IMR-90 (cell line): ENCODE measurements at regions not wholly inside any gene's neighbourhood (a gene's known extent, or its start where the extent isn't known, plus 50 kb on each side); places are given as distances from the start of the nearest gene placed in this dataset.

Experiments used
- ATAC-seq: fragments of 200-7000 bp; cut with Tn5 transposase; 2 replicates; pipeline ENCODE4 v1.9.1; 2020; ENCODE audit warnings: low read depth, mild to moderate bottlenecking, moderate library complexity
- BruUV-seq: library from RNA; stranded (reverse); fragments of 400-500 nt; replicated peaks from 2 replicates; lab custom pipeline; 2021; lab: Mats Ljungman, UMichigan
- CTCF ChIA-PET: fragments of 300-600 bp; formaldehyde crosslinking; extraction: SDS; loops from one replicate; lab custom pipeline; 2021; ENCODE audit warnings: antibody characterized with exemption; lab: Yijun Ruan, JAX
- POLR2A ChIA-PET: fragments of 300-600 bp; sonication (Branson Sonifier 250); formaldehyde crosslinking; loops from one replicate; lab custom pipeline; 2022; ENCODE audit warnings: antibody characterized with exemption; ENCODE audit not compliant: unreplicated experiment; lab: Charles Lee
- DNase-seq: peaks from one replicate; pipeline ENCODE4 v3.0.0; 2013
- H2AFZ ChIP-seq: replicated peaks from 2 replicates; pipeline ENCODE3; 2013; ENCODE audit warnings: low read length, mild to moderate bottlenecking; ENCODE audit not compliant: poor library complexity
- H2AK5ac ChIP-seq: 2 replicates; pipeline ENCODE4 v1.6.1; 2013; ENCODE audit warnings: low read depth, low read length, inconsistent platforms
- H2AK9ac ChIP-seq: replicated peaks from 2 replicates; pipeline ENCODE3; 2013; ENCODE audit warnings: mild to moderate bottlenecking, low read depth, low read length, moderate library complexity; ENCODE audit not compliant: poor library complexity
- H2BK120ac ChIP-seq: 2 replicates; pipeline ENCODE4 v1.6.1; 2013; ENCODE audit warnings: low read depth, low read length, inconsistent platforms
- H2BK15ac ChIP-seq: 3 replicates; pipeline ENCODE4 v1.6.1; 2013; ENCODE audit warnings: low read depth, low read length, inconsistent platforms
- H2BK20ac ChIP-seq: 2 replicates; pipeline ENCODE4 v1.6.1; 2013; ENCODE audit warnings: low read depth, mild to moderate bottlenecking, inconsistent platforms, low read length, moderate library complexity
- H2BK5ac ChIP-seq: 2 replicates; pipeline ENCODE4 v1.6.1; 2013; ENCODE audit warnings: mild to moderate bottlenecking, low read depth, low read length, inconsistent platforms; ENCODE audit not compliant: poor library complexity, severe bottlenecking
- H3K14ac ChIP-seq: replicated peaks from 2 replicates; pipeline ENCODE4 v1.6.1; 2013; ENCODE audit warnings: low read depth, low read length, inconsistent platforms
- H3K18ac ChIP-seq: 2 replicates; pipeline ENCODE4 v1.6.1; 2013; ENCODE audit warnings: low read depth, low read length, control low read depth
- H3K23ac ChIP-seq: 2 replicates; pipeline ENCODE4 v1.6.1; 2013; ENCODE audit warnings: low read depth, low read length, inconsistent platforms
- H3K27ac ChIP-seq: 2 replicates; pipeline ENCODE4 v1.5.1; 2013; ENCODE audit warnings: mild to moderate bottlenecking, control low read depth, low read length; ENCODE audit not compliant: insufficient read depth
- H3K27me3 ChIP-seq: 2 replicates; pipeline ENCODE4 v1.6.1; 2013; ENCODE audit warnings: low read length; ENCODE audit not compliant: control insufficient read depth, insufficient read depth
- H3K36me3 ChIP-seq: 2 replicates; pipeline ENCODE4 v1.6.1; 2013; ENCODE audit warnings: low read length, mixed read lengths; ENCODE audit not compliant: control insufficient read depth, insufficient read depth
- H3K4ac ChIP-seq: 2 replicates; pipeline ENCODE4 v1.6.1; 2013; ENCODE audit warnings: low read depth, low read length, inconsistent platforms
- H3K4me1 ChIP-seq: 2 replicates; pipeline ENCODE4 v1.6.1; 2013; ENCODE audit warnings: low read length, mixed read lengths; ENCODE audit not compliant: control insufficient read depth, insufficient read depth
- H3K4me2 ChIP-seq: 2 replicates; pipeline ENCODE4 v1.6.1; 2013; ENCODE audit warnings: low read depth, mild to moderate bottlenecking, control low read depth, low read length, moderate library complexity
- H3K4me3 ChIP-seq: 2 replicates; pipeline ENCODE4 v1.5.1; 2013; ENCODE audit warnings: low read depth, mild to moderate bottlenecking, control low read depth, low read length, moderate library complexity; ENCODE audit not compliant: insufficient read depth
- H3K56ac ChIP-seq: 2 replicates; pipeline ENCODE4 v1.6.1; 2013; ENCODE audit warnings: low read length, inconsistent platforms; ENCODE audit not compliant: insufficient read depth; ENCODE audit errors: extremely low read depth
- H3K79me1 ChIP-seq, 2 experiments: 2 replicates each; pipeline ENCODE4 v1.6.1; 2013; ENCODE audit warnings: low read length in 2 of 2, inconsistent platforms in 1 of 2, low read depth in 1 of 2
- H3K9ac ChIP-seq: 2 replicates; pipeline ENCODE4 v1.6.1; 2013; ENCODE audit warnings: low read depth, low read length, control low read depth
- H3K9me1 ChIP-seq: 2 replicates; pipeline ENCODE4 v1.6.1; 2013; ENCODE audit warnings: low read length, inconsistent platforms; ENCODE audit not compliant: insufficient read depth
- H3K9me3 ChIP-seq: 2 replicates; pipeline ENCODE4 v1.6.1; 2013; ENCODE audit warnings: low read length; ENCODE audit not compliant: control insufficient read depth, insufficient read depth
- H4K20me1 ChIP-seq: 2 replicates; pipeline ENCODE4 v1.6.1; 2013; ENCODE audit warnings: low read length, inconsistent platforms; ENCODE audit not compliant: insufficient read depth
- H4K5ac ChIP-seq: 2 replicates; pipeline ENCODE4 v1.6.1; 2013; ENCODE audit warnings: mild to moderate bottlenecking, low read depth, low read length, control low read depth
- H4K8ac ChIP-seq, 2 experiments: 2 replicates each; pipeline ENCODE4 v1.6.1; 2013; ENCODE audit warnings: low read depth in 2 of 2, low read length in 2 of 2, control low read depth in 1 of 2, inconsistent platforms in 1 of 2
- H4K91ac ChIP-seq: 2 replicates; pipeline ENCODE4 v1.6.1; 2013; ENCODE audit warnings: low read depth, low read length, inconsistent platforms; ENCODE audit not compliant: insufficient read depth
- CHD1 ChIP-seq: IDR thresholded peaks from 2 replicates; pipeline ENCODE4 v1.6.1; 2012; ENCODE audit warnings: low read depth, low read length, improper control_type of control experiment
- ELK1 ChIP-seq: fragments of 150-350 bp; IDR thresholded peaks from 2 replicates; pipeline ENCODE4 v1.6.1; 2016; ENCODE audit warnings: low read depth, mild to moderate bottlenecking, low read length, moderate library complexity, borderline replicate concordance
- MAFK ChIP-seq: IDR thresholded peaks from 2 replicates; pipeline ENCODE4 v1.6.1; 2012; ENCODE audit warnings: low read depth, low read length, improper control_type of control experiment
- MAZ ChIP-seq: IDR thresholded peaks from 2 replicates; pipeline ENCODE4 v1.6.1; 2012; ENCODE audit warnings: low read depth, mild to moderate bottlenecking, low read length, improper control_type of control experiment, moderate library complexity, borderline replicate concordance
- NFE2L2 ChIP-seq: fragments of 150-350 bp; IDR thresholded peaks from 2 replicates; pipeline ENCODE4 v1.6.1; 2016; ENCODE audit warnings: low read depth, mild to moderate bottlenecking, low read length
- RCOR1 ChIP-seq: IDR thresholded peaks from 2 replicates; pipeline ENCODE4 v1.6.1; 2012; ENCODE audit warnings: mild to moderate bottlenecking, low read length, improper control_type of control experiment; ENCODE audit not compliant: insufficient replicate concordance
- SMC3 ChIP-seq: fragments of 150-350 bp; IDR thresholded peaks from 2 replicates; pipeline ENCODE4 v1.6.1; 2016; ENCODE audit warnings: low read depth, mild to moderate bottlenecking, antibody characterized with exemption, low read length, moderate library complexity
- WGBS, 2 experiments: methylation state at CpG; one replicate each; pipeline versions ENCODE4 v1.1.5 to v1.1.7; 2013; ENCODE audit warnings: missing lambda C conversion rate in 2 of 2; ENCODE audit not compliant: insufficient read length in 1 of 2; ENCODE audit errors: extremely low coverage in 2 of 2; 5-methylcytosine and 5-hydroxymethylcytosine counted together
- dilution Hi-C: fragments of 300-500 bp; cut with HindIII; formaldehyde crosslinking; loops from one replicate; pipeline ENCODE4 v1.14.3; 2018; ENCODE audit warnings: low sequenced_read_pairs; ENCODE audit not compliant: unreplicated experiment
- in situ Hi-C: fragments of 300-500 bp; cut with MboI; formaldehyde crosslinking; loops from 3 replicates; pipeline ENCODE4 v1.14.3; 2019; ENCODE audit warnings: low sequenced_read_pairs, inconsistent platforms, mixed read lengths
- intact Hi-C: fragments of 100-400 bp; cut with micrococcal nuclease; formaldehyde crosslinking; loops from 2 replicates; pipeline ENCODE4 v1.10.0; 2022

- no peak overlapping the region for H3K27ac ChIP-seq
- no CpG with 5 or more reads among the region's 2 CpGs for WGBS, 2 experiments
- H3K56ac ChIP-seq = no peak overlapping the region
- in situ Hi-C loops (no loop called here), intact Hi-C loops (loop anchor here (5.0 to 10.0 kb wide), 3 partner anchors 124 to 1213 kb away; no protein-coding TSS in a partner anchor), dilution Hi-C loops (no loop called here)
- no peak overlapping the region for H3K4me3 ChIP-seq
- no peak overlapping the region for H2AFZ ChIP-seq
- peaks cover 19% of the 10 kb centered on the region for H3K4me1 ChIP-seq
- no peaks in the 10 kb centered on the region for H3K36me3 ChIP-seq
- no peaks in the 10 kb centered on the region for H4K20me1 ChIP-seq
- no peak overlapping the region for H2BK120ac ChIP-seq
- H2AK9ac ChIP-seq = no peak overlapping the region
- no peaks in the 10 kb centered on the region for H3K27me3 ChIP-seq
- no peak overlapping the region for H3K14ac ChIP-seq
- H3K9me3 ChIP-seq = no peaks in the 10 kb centered on the region
- TF ChIP-seq NFE2L2 = no peak
- no peak for TF ChIP-seq CHD1
- TF ChIP-seq MAFK = no peak
- TF ChIP-seq ELK1 = no peak
- TF ChIP-seq SMC3 = no peak
- TF ChIP-seq MAZ = no peak
- TF ChIP-seq RCOR1 = no peak
- H3K18ac ChIP-seq = no peak overlapping the region
- no peak overlapping the region; the same call in 2 of the 3 replicates for H2BK15ac ChIP-seq
- no peak overlapping the region for H3K9ac ChIP-seq
- no peak overlapping the region; the same call in 1 of the 2 replicates for H4K91ac ChIP-seq
- H3K79me1 ChIP-seq = no peaks in the 10 kb centered on the region
- ATAC-seq = no peak
- H2AK5ac ChIP-seq = 0 out of 2 replicates have a peak overlapping the region, but pooled peaks have one; percentile 14
- no peak overlapping the region for H2BK20ac ChIP-seq
- H4K8ac ChIP-seq = no peak overlapping the region
- H3K9me1 ChIP-seq = peaks cover 11% of the 10 kb centered on the region
- H3K23ac ChIP-seq = no peak overlapping the region
- no peak overlapping the region for H4K5ac ChIP-seq
- DNase-seq = no peak
- peak overlapping the region; percentile 39; the same call in 1 of the 2 replicates for H3K4ac ChIP-seq
- no peak overlapping the region for H3K4me2 ChIP-seq
- no TSS peak for BruUV-seq
- ChIA-PET CTCF (interaction anchor here (0.6 to 1.3 kb wide), 2 partner anchors 10 to 393 kb away, joined by 3 to 4 read pairs; no protein-coding TSS in a partner anchor), POLR2A (no interaction called here)
- H2BK5ac ChIP-seq = no peak overlapping the region
Observed at GRCh38 chr9:81391457-81391825, 297.9 kb downstream of the TLE1 start.
